NCI-H226 (cell line): ENCODE measurements at regions not wholly inside any gene's neighbourhood (a gene's known extent, or its start where the extent isn't known, plus 50 kb on each side); places are given as distances from the start of the nearest gene placed in this dataset.

Experiments used
- DNase-seq: peaks from one replicate; pipeline ENCODE4 v3.0.0-alpha.2; 2015

DNA sequence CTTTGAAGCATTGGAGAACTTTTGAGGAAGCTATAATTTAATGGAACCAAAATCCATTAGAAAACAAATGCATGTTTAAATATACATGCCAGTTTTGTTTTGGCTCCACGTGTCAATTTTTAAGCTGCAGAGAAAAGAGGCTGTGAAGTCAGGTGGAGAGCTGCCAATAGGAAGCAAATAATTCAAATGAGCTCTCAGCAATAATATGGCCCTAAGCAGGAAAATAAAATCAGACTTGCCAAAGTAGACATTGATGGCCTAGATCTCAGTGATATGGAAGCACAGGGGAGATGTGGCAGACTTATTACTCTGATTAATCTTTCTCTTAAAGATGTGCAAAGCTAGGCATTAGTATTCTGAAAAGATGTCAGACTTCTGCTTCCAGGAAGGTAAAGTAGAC lies 769.8 kb upstream of the NDST4 start:
- DNase-seq, result no peak

DNA sequence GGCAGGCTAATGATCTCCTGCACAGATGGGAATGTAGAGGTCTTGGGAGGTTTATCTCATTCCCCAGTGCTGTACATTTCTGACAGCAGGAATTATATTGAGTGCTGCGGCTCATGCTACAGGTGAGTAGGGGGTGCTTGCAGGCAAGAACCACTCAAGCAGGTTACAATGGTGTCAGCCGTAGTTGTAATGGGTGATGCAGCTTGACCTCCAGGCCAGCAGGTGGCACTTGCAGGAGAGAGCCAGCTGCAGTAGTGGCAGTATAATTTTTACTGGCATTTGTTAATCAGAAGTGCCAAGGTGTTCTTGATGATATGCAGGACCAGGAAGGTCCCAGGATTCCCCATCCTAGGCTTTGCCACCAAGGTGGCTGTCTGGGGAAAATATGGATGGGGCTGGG lies 759.6 kb upstream of the NDST4 start:
- no peak for DNase-seq

GRCh38 chr4:115871596-115871995 lies 758.2 kb upstream of the NDST4 start:
- DNase-seq, result no peak

- no peak for DNase-seq
These were observed 753.0 kb upstream of the NDST4 start for GRCh38 chr4:115866364-115866896.

DNA sequence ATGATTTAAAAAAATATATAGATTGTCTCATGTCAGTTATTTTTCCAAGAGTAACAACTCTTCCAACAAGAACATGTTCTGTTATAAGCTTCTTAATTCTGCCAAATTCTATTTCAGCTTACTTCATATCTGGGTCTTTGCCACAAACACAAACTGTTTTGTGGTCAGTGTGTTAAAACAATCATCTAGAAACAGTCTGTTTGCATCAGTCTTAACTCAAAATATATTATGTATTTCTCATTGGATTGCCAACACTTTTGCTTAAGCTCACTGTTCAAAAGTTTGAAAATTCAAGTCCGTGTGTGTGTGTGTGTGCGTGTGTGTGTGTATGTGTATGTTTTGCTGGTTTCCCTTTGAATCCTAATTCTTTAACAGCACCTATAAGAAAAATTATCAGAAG lies 752.3 kb upstream of the NDST4 start:
- DNase-seq, result no peak

GRCh38 chr4:115852767-115853091 lies 739.3 kb upstream of the NDST4 start:
- DNase-seq, result no peak

DNA sequence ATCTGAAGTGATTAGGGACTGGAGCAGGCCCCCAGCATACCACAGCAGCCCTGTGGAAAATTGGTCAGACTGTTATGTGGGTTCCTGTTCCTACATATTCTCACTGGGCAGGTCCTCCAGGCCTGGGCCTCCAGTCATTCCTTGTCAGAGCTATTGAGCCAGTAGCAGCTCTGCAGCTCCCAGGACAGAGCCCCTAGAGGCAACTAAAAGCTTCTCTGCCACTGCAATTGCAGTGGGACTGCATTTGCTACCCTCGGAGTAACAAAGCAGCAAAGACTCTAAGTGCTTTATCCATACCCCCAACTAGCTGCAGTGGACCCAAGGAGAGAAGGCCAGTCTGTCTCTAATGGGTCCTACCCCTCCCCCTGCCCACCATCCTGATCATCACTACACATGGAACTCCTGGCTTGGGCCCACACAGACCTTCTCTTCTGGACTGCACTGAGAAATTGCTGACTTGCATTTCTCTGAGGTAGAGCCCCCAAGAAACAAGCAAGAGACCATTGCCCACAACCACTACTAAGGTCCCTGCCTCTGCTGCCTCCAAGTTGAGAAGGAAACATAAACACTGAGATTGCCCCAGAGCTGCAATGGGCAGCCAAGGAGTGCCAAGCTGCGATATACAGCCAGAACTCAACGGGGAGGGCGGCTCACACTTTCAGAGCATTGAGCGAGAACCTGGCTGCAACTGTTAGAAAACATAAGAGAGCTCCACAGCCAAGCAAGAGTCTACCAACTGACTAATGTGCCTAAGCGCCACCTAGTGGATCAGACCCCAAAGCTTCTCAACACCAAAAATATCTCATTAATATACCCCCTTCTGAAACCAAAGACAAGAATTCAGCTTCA lies 738.7 kb upstream of the NDST4 start:
- peak; percentile 5 for DNase-seq

GRCh38 chr4:115850799-115851509 lies 737.5 kb upstream of the NDST4 start:
- no peak for DNase-seq

GRCh38 chr4:115844180-115844579 lies 730.8 kb upstream of the NDST4 start:
- DNase-seq, result no peak

DNA sequence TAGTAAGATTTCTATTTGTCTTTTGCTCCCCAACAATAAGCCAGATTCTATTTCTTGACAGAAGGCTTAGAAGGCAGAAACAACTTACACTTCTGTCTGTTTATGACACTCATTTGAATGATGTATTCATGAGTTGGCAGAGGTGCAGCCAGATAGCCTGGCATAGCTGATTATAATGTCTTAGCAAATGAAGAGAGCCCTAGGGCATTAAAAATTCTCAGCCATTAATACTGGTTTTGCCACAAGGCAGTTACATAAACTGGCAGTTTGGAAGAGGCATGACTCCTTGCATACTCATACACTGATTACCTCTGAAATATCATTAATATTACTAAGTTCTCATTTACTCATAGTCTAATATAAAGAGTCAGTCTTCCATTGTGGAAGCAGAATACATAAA lies 728.5 kb upstream of the NDST4 start:
- peak; percentile 71 for DNase-seq

DNA sequence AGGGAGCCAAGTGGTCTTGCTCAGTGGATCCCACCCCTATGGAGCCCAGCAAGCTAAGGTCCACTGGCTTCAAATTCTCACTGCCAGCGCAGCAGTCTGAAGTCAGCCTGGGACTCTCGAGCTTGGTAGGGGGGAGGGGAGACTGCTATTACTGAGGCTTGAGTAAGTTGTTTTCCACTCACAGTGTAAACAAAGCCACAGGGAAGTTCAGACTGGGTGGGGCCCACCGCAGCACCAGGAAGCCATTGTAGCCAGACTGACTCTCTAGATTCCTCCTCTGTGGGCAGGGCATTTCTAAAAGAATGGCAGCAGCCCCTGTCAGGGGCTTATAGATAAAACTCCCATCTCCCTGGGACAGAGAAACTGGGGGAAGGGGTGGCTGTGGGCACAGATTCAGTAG lies 721.0 kb upstream of the NDST4 start:
- no peak for DNase-seq

GRCh38 chr4:115824630-115825029 lies 711.2 kb upstream of the NDST4 start:
- no peak for DNase-seq

GRCh38 chr4:115803825-115804224 lies 690.4 kb upstream of the NDST4 start:
- no peak for DNase-seq

DNA sequence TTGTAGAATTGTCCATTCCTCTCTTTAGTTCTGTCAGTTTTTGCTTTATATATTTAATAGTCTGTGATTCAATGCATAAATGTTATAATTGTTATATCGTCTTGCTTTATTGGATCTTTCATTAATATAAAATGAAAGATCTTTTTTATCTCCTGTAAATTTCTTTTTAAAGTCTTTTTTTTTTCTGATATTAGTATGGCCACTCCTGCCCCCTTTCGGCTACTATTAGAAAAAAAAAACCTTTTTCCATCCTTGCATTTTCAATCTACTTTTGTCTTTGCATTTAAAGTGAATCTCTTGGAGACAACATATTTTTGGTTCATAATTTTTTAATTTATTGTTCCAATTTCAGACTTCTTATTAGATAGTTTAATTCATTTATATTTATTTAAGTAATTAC lies 677.4 kb upstream of the NDST4 start:
- no peak for DNase-seq

- DNase-seq, result no peak
These were observed 668.2 kb upstream of the NDST4 start for GRCh38 chr4:115781528-115782146.

- no peak for DNase-seq
These were observed 667.4 kb upstream of the NDST4 start for GRCh38 chr4:115780835-115781234.

GRCh38 chr4:115780268-115780667 lies 666.8 kb upstream of the NDST4 start:
- DNase-seq, result no peak

DNA sequence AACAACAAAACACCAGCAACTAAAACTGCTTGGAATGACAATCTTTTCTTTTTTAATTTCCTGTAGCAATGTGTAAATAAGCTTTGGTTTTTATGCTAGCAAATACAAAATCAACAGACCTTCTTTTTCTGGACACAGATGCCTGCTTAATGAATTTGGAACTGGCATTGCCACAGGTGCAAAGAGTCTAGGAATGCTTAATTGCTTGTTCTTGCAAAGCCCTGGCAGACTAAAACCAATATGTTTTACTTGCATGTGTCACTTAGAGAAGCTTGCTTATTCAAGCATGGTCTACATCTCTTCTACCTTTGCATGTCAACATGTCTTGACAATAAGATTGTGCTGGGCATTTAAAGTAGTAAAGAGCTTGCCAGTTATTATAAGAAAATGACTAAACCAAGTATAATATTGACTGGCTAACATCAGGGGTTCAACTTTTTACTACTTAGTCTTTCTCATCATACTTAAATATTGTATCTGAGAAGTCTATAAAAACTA lies 656.7 kb upstream of the NDST4 start:
- DNase-seq, result no peak

- DNase-seq, result no peak
These were observed 656.0 kb upstream of the NDST4 start for GRCh38 chr4:115769396-115769795.

DNA sequence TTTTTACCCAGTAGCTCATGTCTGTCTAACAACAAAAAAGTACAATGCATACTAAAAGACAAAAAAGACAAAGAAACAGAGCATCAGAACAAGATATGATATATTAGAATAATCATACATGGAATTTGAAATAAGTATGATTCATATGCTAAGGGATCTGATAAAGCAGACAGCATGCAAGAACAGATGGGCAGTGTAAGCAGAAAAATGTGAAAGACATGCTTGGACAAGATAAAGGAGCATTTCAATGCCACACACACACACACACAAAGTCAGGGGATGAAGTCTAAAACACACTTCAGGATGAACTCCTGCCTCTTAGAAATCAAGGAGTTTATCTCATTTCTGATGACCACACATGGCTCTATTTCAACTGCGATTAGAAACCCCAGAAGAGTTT lies 649.6 kb upstream of the NDST4 start:
- peak; percentile 8 for DNase-seq

DNA sequence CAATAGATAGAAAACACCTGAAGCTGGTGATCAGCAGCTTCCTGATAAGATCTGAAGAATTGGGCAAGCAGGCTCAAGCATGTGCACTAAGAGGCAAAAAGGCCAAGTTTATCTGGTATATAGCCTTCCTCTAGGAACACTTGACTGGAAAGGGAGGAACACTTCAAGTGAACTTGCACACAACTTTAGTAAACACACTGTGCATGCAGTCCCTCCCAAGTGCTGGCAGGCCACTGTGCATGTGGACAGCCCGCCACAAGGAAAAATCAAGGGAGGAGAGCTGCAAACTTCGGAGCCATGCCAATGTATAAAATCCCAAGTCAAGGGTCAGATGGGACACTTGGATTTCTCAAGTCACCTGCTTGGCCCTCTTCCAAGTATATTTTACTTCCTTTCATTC lies 645.8 kb upstream of the NDST4 start:
- no peak for DNase-seq

- DNase-seq, result no peak
These were observed 636.0 kb upstream of the NDST4 start for GRCh38 chr4:115749404-115749803.

GRCh38 chr4:115740806-115741205 lies 627.4 kb upstream of the NDST4 start:
- DNase-seq, result no peak
